C4-2B (cell line): ENCODE measurements at regions not wholly inside any gene's neighbourhood (a gene's known extent, or its start where the extent isn't known, plus 50 kb on each side); places are given as distances from the start of the nearest gene placed in this dataset.

Experiments used
- CTCF ChIP-seq: fragments of 450-650 bp; conservative IDR thresholded peaks from 2 replicates; pipeline ENCODE4 v1.5.1; 2017; ENCODE audit warnings: mild to moderate bottlenecking
- ZFX ChIP-seq: fragments of 450-650 bp; IDR thresholded peaks from 2 replicates; pipeline ENCODE4 v1.6.1; 2017

- TF ChIP-seq CTCF (no peak), ZFX (no peak)
Observed at GRCh38 chr6:114404339-114404955, 61.6 kb upstream of the HS3ST5 start.
